ENCODE measurements at regions not wholly inside any gene's neighbourhood (a gene's known extent, or its start where the extent isn't known, plus 50 kb on each side); places are given as distances from the start of the nearest gene placed in this dataset.

DNA sequence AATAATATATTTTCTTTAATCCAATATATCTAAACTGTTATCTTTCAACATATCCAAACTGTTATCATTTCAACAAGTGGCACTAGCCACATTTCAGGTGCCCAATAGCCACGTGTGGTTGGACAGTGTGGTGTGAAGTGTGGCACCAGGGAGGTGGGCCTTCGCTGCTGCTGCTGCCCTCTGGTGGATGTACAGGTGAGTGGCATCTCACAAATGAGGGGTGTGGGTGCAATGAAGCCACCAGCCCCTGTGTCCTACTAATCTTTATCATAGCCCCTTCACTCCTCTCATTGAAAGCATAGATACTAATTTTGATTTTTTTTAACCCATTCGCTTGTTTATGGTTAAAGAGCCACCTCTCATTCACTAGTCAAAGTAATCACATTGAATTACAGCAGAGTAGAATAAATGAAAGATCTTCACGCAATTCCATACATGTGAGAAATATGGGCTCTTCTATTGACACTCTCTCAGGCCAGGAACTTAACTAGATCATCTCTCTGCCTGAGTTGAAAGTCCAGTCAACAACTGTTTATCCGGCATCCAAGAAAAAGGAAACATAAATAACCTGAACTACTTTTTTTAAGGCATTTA is 499.2 kb downstream of the OMA1 start:
- ATAC-seq (ENCODE audit: low read depth) (no peak), DNase-seq (peak; percentile 22)
- Histone ChIP-seq H3K4me1 (ENCODE audit: control insufficient read depth in 2 of 2, insufficient read depth in 2 of 2, low read length in 2 of 2) (no peaks in the 10 kb centered on the region), H3K27me3 (replicated peaks in 1 of 4; ENCODE audit: control extremely low read depth in 1 of 4, control insufficient read depth in 3 of 4, insufficient read depth in 4 of 4, low read length in 3 of 4) (no peaks in the 10 kb centered on the region), H3K4me3 (ENCODE audit: control extremely low read depth in 1 of 5, extremely low read depth in 1 of 5, insufficient read depth in 1 of 5, low read depth in 2 of 5, low read length in 4 of 5) (no peak overlapping the region), H3K4me2 (replicated peaks; ENCODE audit: low read depth, low read length, poor library complexity, severe bottlenecking) (no peak overlapping the region), H3K79me2 (ENCODE audit: control insufficient read depth, insufficient read depth, low read length) (no peaks in the 10 kb centered on the region), H2AFZ (ENCODE audit: insufficient read depth, low read depth, low read length, poor library complexity, severe bottlenecking) (no peak overlapping the region), H3K36me3 (replicated peaks in 1 of 2; ENCODE audit: control extremely low read depth in 1 of 2, control insufficient read depth in 1 of 2, extremely low read depth in 1 of 2, insufficient read depth in 2 of 2, low read length in 1 of 2) (no peaks in the 10 kb centered on the region), H3K27ac (ENCODE audit: low read length in 2 of 2) (no peak overlapping the region), H3K9ac (ENCODE audit: low read length) (no peak overlapping the region), H3K9me3 (ENCODE audit: control extremely low read depth in 1 of 3, control insufficient read depth in 2 of 3, insufficient read depth in 1 of 3, low read length in 2 of 3) (no peaks in the 10 kb centered on the region), H4K20me1 (ENCODE audit: control insufficient read depth, insufficient read depth, low read length, poor library complexity, severe bottlenecking) (no peaks in the 10 kb centered on the region)
- Mint-ChIP-seq H3K4me3 (no peak overlapping the region), H3K9me3 (ENCODE audit: insufficient read depth) (no peaks in the 10 kb centered on the region), H3K27me3 (no peaks in the 10 kb centered on the region), H3K4me1 (no peaks in the 10 kb centered on the region), H3K27ac (no peak overlapping the region)
- ChIA-PET CTCF (interaction anchor here (0.9 to 1.9 kb wide), 8 partner anchors 10 to 1712 kb away, joined by 3 to 5 read pairs (median 4); no protein-coding TSS in a partner anchor), POLR2A (no interaction called here)
- TF ChIP-seq EZH2 (IDR thresholded peaks at IDR 0.05; ENCODE audit: borderline replicate concordance, insufficient read depth, low read depth, low read length, poor library complexity, severe bottlenecking) (no peak), CTCF (IDR thresholded peaks at IDR 0.05) (peak; percentile 81)
- intact Hi-C loops (cut with micrococcal nuclease) = no loop called here
- 88% methylated on average over 1 of the region's 5 CpGs for WGBS (ENCODE audit: insufficient coverage)

- CTCF ChIA-PET = interaction anchor here (1.0 to 1.3 kb wide), 2 partner anchors 16 to 1213 kb away, joined by 3 to 4 read pairs; no protein-coding TSS in a partner anchor
- Histone ChIP-seq H3K9me3 (ENCODE audit: control extremely low read depth in 1 of 3, control insufficient read depth in 2 of 3, insufficient read depth in 1 of 3, low read length in 2 of 3) (no peaks in the 10 kb centered on the region), H3K27ac (ENCODE audit: low read length in 2 of 2) (no peak overlapping the region), H3K4me2 (replicated peaks; ENCODE audit: low read depth, low read length, poor library complexity, severe bottlenecking) (no peak overlapping the region), H3K9ac (ENCODE audit: low read length) (no peak overlapping the region), H2AFZ (ENCODE audit: insufficient read depth, low read depth, low read length, poor library complexity, severe bottlenecking) (no peak overlapping the region), H3K4me3 (ENCODE audit: control extremely low read depth in 1 of 5, extremely low read depth in 1 of 5, insufficient read depth in 1 of 5, low read depth in 2 of 5, low read length in 4 of 5) (no peak overlapping the region), H3K79me2 (ENCODE audit: control insufficient read depth, insufficient read depth, low read length) (no peaks in the 10 kb centered on the region), H4K20me1 (ENCODE audit: control insufficient read depth, insufficient read depth, low read length, poor library complexity, severe bottlenecking) (no peaks in the 10 kb centered on the region), H3K27me3 (replicated peaks in 1 of 4; ENCODE audit: control extremely low read depth in 1 of 4, control insufficient read depth in 3 of 4, insufficient read depth in 4 of 4, low read length in 3 of 4) (no peaks in the 10 kb centered on the region), H3K4me1 (ENCODE audit: control insufficient read depth in 2 of 2, insufficient read depth in 2 of 2, low read length in 2 of 2) (no peaks in the 10 kb centered on the region), H3K36me3 (replicated peaks in 1 of 2; ENCODE audit: control extremely low read depth in 1 of 2, control insufficient read depth in 1 of 2, extremely low read depth in 1 of 2, insufficient read depth in 2 of 2, low read length in 1 of 2) (no peaks in the 10 kb centered on the region)
- WGBS (ENCODE audit: insufficient coverage) = 84% methylated on average over 9 of the region's 15 CpGs
- no peak for DNase-seq
- H3K4me1 Mint-ChIP-seq = no peaks in the 10 kb centered on the region
- ATAC-seq (ENCODE audit: low read depth) = no peak
- peaks cover 6% of the 10 kb centered on the region for H3K27me3 Mint-ChIP-seq
- TF ChIP-seq CTCF (IDR thresholded peaks at IDR 0.05) = no peak
- no peak for TF ChIP-seq EZH2 (IDR thresholded peaks at IDR 0.05; ENCODE audit: borderline replicate concordance, insufficient read depth, low read depth, low read length, poor library complexity, severe bottlenecking)
- H3K9me3 Mint-ChIP-seq (ENCODE audit: insufficient read depth) = no peaks in the 10 kb centered on the region
- H3K27ac Mint-ChIP-seq = no peak overlapping the region
- POLR2A ChIA-PET = no interaction called here
- intact Hi-C loops (cut with micrococcal nuclease) = no loop called here
- no peak overlapping the region for H3K4me3 Mint-ChIP-seq
These were observed 501.3 kb downstream of the OMA1 start for GRCh38 chr1:58045094-58045705.
